Stimulated activated naive B cell treated with anti-CD40 and anti-IgM and Interleukin-4, amounts not matched to agents 10 μg/mL and 1 μg/mL and 100 μg/mL, for 72 hours (primary cell): ENCODE measurements at regions not wholly inside any gene's neighbourhood (a gene's known extent, or its start where the extent isn't known, plus 50 kb on each side); places are given as distances from the start of the nearest gene placed in this dataset.

Experiments used
- ATAC-seq, 2 donors: fragments of 150-1000 bp; cut with Tn5 transposase; replicated peaks; 2 replicates each; pipeline ENCODE4 v1.10.0; 2021; ENCODE audit warnings: moderate library complexity in 1 of 2
- DNase-seq: peaks from one replicate; pipeline ENCODE4 v3.0.0; 2021
- H3K27ac Mint-ChIP-seq: one replicate; pipeline ENCODE4 v1.8.0; 2022; ENCODE audit warnings: mild to moderate bottlenecking, mixed read lengths
- H3K27me3 Mint-ChIP-seq, 2 donors: one replicate each; pipeline ENCODE4 v1.8.0; 2022; ENCODE audit warnings: mixed read lengths in 2 of 2
- H3K36me3 Mint-ChIP-seq, 2 donors: one replicate each; pipeline ENCODE4 v1.8.0; 2022; ENCODE audit warnings: mixed read lengths in 2 of 2, mild to moderate bottlenecking in 1 of 2
- H3K4me1 Mint-ChIP-seq, 2 donors: one replicate each; pipeline ENCODE4 v1.8.0; 2022; ENCODE audit warnings: mixed read lengths in 2 of 2, mild to moderate bottlenecking in 1 of 2
- H3K4me3 Mint-ChIP-seq, 2 donors: one replicate each; pipeline ENCODE4 v1.8.0; 2022; ENCODE audit warnings: mild to moderate bottlenecking in 2 of 2, mixed read lengths in 2 of 2, moderate library complexity in 1 of 2
- H3K9me3 Mint-ChIP-seq, 2 donors: one replicate each; pipeline ENCODE4 v1.8.0; 2022; ENCODE audit warnings: mixed read lengths in 2 of 2, mild to moderate bottlenecking in 1 of 2

DNA sequence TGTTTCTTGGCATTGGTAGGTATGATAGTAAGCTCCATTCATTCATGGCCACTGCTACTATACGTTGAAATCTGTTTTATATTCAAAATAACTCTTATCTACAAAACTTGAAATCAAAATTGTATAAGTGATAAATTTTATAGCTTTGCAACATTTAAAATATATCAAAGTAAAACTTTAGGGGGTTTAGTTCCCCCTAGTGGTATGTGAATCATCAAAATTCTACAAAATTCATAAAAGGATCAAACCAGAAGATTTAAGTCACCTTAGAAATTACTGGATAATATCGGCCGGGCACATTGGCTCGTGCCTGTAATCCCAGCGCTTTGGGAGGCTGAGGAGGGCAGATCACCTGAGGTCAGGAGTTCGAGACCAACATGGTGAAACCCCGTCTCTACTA, 243.0 kb upstream of the CDH18 start:
- Mint-ChIP-seq H3K36me3 (no peaks in the 10 kb centered on the region), H3K9me3 (peaks cover 0 to 3% of the 10 kb centered on the region in 2 donors), H3K4me1 (no peaks in the 10 kb centered on the region), H3K4me3 (no peak overlapping the region), H3K27me3 (no peaks in the 10 kb centered on the region), H3K27ac (no peak overlapping the region)
- DNase-seq, result no peak
- ATAC-seq, result no peak

DNA sequence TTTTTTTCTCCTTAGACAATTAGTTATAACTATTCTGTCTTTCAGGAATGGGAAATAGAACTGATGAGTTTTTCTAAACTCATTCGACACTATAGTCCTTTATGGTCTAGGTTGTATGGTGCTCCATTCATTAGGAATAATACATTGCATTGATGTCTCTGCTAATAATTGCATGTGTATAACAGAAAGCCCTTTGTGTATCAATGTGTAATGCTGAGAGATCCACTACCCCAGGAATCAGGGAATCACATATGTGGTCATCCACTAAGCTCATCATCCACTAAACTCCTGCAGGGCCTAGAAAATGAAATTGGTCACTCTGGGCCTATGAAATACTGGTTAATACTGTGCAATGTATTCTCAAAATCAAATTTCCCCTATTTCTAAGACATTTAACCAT, 242.0 kb upstream of the CDH18 start:
- H3K27me3 Mint-ChIP-seq, result no peaks in the 10 kb centered on the region
- no peak overlapping the region for H3K27ac Mint-ChIP-seq
- H3K36me3 Mint-ChIP-seq, result no peaks in the 10 kb centered on the region
- H3K4me3 Mint-ChIP-seq, result no peak overlapping the region
- no peak for DNase-seq
- ATAC-seq, result no peak
- peaks cover under 1% of the 10 kb centered on the region in 2 donors for H3K9me3 Mint-ChIP-seq
- no peaks in the 10 kb centered on the region for H3K4me1 Mint-ChIP-seq

DNA sequence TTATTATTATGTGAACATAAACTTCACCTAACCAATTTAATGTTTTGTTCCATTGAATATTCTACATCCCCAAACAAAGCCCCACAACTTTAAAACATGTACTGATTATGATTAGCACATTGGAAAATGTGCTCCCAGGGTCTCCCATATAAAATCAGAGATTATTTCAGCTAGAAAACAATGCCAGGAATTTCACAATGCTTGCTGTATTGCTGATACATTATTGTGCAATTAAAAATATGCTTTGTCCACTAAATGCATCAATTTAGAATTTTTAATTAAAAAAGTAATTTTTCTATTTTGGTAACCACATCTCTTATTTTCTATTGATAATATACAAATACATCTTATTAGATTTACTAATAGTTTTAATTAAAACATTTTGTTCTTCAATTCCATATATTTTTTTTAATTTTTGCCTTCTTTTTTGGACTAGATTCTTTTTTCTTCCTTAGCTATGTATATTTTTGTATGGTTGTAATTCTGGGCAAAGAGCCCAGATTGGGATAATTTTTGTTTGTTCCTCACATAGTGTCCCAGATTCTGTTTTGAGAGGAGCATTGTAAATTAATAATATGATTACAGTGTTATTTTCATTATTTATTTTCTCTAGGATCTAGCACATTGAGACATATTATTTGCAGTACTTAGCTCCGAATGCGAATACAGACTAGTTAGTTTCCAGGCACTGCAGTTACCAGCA, 241.5 kb upstream of the CDH18 start:
- Mint-ChIP-seq H3K36me3 (no peaks in the 10 kb centered on the region), H3K9me3 (peaks cover 4% of the 10 kb centered on the region in 2 donors), H3K4me3 (no peak overlapping the region), H3K27me3 (no peaks in the 10 kb centered on the region), H3K27ac (no peak overlapping the region), H3K4me1 (no peaks in the 10 kb centered on the region)
- no peak for DNase-seq
- no peak for ATAC-seq

DNA sequence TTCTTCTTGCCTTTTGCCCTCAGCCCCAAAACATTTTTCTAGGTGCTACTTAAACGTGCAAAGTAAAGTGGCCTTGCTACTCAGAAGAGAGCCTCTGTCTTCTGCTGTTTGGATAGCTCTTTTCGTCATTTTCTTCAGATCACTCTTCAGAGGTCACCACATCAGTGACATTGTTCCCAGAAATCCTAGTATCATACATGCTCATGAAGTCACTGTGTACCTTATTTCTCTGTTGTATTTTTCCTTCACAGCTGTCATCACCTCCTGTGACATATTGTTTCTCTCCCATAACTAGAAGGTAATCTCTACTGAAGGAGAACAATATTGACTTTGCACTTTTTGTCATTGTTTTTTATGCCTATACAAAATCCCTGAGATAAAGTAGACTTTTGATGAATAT, 237.0 kb upstream of the CDH18 start:
- ATAC-seq (no peak), DNase-seq (no peak)
- H3K36me3 Mint-ChIP-seq, result no peaks in the 10 kb centered on the region
- H3K9me3 Mint-ChIP-seq, result peaks cover 4 to 8% of the 10 kb centered on the region in 2 donors
- no peak overlapping the region for H3K4me3 Mint-ChIP-seq
- no peaks in the 10 kb centered on the region for H3K4me1 Mint-ChIP-seq
- H3K27me3 Mint-ChIP-seq, result no peaks in the 10 kb centered on the region
- H3K27ac Mint-ChIP-seq, result no peak overlapping the region

DNA sequence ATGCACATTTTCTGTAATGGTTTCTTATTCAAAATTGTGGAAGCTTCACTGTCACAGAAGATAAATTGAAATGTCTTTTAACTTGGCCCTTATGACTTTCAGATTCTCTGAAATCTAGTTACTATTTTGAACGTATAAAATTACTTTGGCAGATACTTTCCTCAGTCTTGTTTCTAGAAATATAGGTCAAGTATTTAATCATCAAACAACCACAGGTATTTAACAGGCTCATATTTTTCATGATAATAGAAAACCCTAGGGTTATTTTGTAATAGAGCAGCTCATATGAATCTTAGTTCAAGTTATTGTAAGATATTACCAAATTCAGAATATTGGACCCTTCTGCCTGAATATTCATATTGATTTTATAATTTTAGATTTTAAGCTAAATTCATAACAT, 236.0 kb upstream of the CDH18 start:
- Mint-ChIP-seq H3K27ac (no peak overlapping the region), H3K4me3 (no peak overlapping the region), H3K9me3 (peaks cover 4 to 8% of the 10 kb centered on the region in 2 donors), H3K4me1 (no peaks in the 10 kb centered on the region), H3K36me3 (no peaks in the 10 kb centered on the region), H3K27me3 (no peaks in the 10 kb centered on the region)
- no peak for ATAC-seq
- DNase-seq, result no peak

- Mint-ChIP-seq H3K4me1 (no peaks in the 10 kb centered on the region), H3K27ac (no peak overlapping the region), H3K27me3 (no peaks in the 10 kb centered on the region), H3K4me3 (no peak overlapping the region), H3K9me3 (peaks cover 4 to 8% of the 10 kb centered on the region in 2 donors), H3K36me3 (no peaks in the 10 kb centered on the region)
- ATAC-seq, result no peak
- no peak for DNase-seq
Observed at GRCh38 chr5:20223451-20223850, 235.5 kb upstream of the CDH18 start.

DNA sequence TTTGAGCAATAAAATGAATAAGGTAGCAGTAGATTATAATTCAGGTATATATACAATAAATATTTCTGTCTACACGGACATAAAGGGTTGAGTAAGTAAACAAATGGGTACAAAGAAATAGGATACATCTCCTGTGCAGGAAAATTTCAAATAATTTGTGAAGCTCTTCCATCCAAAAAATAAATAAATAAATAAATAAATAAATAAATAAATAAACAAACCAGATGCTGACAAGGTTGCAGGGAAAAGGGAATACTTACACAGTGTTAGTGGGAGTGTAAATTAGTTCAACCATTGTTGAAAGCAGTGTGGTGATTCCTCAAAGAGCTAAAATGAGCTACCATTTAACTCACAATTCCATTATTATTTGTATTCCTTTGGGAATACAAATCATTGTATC, 227.3 kb upstream of the CDH18 start:
- Mint-ChIP-seq H3K9me3 (peaks cover 0 to 6% of the 10 kb centered on the region in 2 donors), H3K4me1 (no peaks in the 10 kb centered on the region), H3K27me3 (no peaks in the 10 kb centered on the region), H3K36me3 (no peaks in the 10 kb centered on the region), H3K27ac (no peak overlapping the region), H3K4me3 (no peak overlapping the region)
- DNase-seq (no peak), ATAC-seq (no peak)

- DNase-seq (no peak), ATAC-seq (no peak)
- no peaks in the 10 kb centered on the region for H3K27me3 Mint-ChIP-seq
- no peaks in the 10 kb centered on the region for H3K4me1 Mint-ChIP-seq
- H3K4me3 Mint-ChIP-seq, result no peak overlapping the region
- H3K36me3 Mint-ChIP-seq, result no peaks in the 10 kb centered on the region
- H3K27ac Mint-ChIP-seq, result no peak overlapping the region
- peaks cover 0 to 7% of the 10 kb centered on the region in 2 donors for H3K9me3 Mint-ChIP-seq
Observed at GRCh38 chr5:20213803-20214202, 225.8 kb upstream of the CDH18 start.

GRCh38 chr5:20212701-20213100, 224.7 kb upstream of the CDH18 start:
- no peak for DNase-seq
- no peak for ATAC-seq
- Mint-ChIP-seq H3K9me3 (peaks cover 0 to 10% of the 10 kb centered on the region in 2 donors), H3K36me3 (no peaks in the 10 kb centered on the region), H3K27me3 (no peaks in the 10 kb centered on the region), H3K4me3 (no peak overlapping the region), H3K27ac (no peak overlapping the region), H3K4me1 (no peaks in the 10 kb centered on the region)

DNA sequence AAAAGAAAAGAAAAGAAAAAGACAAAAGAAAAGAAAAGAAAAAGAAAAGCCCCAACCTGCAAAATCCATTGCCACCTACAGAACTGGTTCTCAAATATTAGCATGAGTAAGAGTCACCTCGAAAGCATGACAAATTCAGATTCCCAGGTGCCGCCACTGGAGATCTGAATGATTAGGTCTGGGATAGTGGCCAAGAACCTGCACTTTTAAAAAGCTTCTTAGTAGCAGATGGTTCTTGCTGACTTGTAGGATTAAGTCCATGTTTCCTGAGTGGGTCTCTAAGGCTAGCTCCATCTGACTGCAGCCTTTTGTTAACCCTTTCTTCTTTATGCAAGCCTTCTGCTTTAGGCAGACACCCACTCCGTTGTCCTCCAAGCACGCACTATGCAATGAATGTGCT, 178.5 kb upstream of the CDH18 start:
- ATAC-seq (no peak), DNase-seq (no peak)
- H3K27ac Mint-ChIP-seq, result no peak overlapping the region
- H3K4me3 Mint-ChIP-seq, result no peak overlapping the region
- no peaks in the 10 kb centered on the region for H3K4me1 Mint-ChIP-seq
- peaks cover 0 to 5% of the 10 kb centered on the region in 2 donors for H3K9me3 Mint-ChIP-seq
- H3K36me3 Mint-ChIP-seq, result no peaks in the 10 kb centered on the region
- H3K27me3 Mint-ChIP-seq, result no peaks in the 10 kb centered on the region

DNA sequence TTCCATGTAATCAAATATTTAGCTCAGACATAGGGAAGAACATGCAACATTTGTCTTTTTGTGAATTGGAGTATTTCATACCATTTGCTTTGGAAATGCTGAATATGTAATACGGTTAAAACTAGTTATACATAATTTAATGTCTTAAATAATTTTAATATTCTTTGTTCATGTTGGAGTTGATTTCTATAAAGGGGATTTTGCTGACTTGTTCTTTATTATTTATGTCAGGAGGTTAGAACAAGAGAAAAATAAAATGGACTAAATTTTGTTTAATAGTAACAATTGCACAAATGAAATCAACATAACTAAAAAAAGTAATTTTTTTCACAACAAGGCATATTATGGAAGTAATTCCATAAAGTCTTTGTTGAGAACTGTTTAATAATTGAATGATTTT, 170.0 kb upstream of the CDH18 start:
- Mint-ChIP-seq H3K4me1 (no peaks in the 10 kb centered on the region), H3K4me3 (no peak overlapping the region), H3K27ac (no peak overlapping the region), H3K9me3 (peaks cover 9% of the 10 kb centered on the region in 2 donors), H3K27me3 (no peaks in the 10 kb centered on the region), H3K36me3 (no peaks in the 10 kb centered on the region)
- no peak for DNase-seq
- no peak for ATAC-seq

DNA sequence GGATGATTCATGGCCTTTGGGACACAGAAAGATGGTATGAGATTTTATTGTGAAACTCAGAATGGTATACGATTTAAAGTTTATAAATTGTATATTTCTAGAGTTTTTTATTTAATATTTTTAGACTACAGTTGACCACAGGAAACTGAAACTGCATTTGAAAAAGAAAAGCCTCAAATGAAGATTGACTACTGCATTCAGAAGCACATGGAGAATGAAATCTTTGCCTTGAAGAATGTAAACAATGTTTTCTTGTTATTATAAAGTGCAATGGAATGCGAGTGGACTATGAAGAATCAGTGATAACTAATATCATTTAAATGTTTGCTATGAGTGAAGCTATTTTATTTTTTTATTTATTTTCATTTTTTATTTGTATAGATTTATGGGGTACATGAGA, 169.1 kb upstream of the CDH18 start:
- Mint-ChIP-seq H3K4me1 (no peaks in the 10 kb centered on the region), H3K4me3 (no peak overlapping the region), H3K9me3 (peaks cover 9% of the 10 kb centered on the region in 2 donors), H3K27ac (no peak overlapping the region), H3K36me3 (no peaks in the 10 kb centered on the region), H3K27me3 (no peaks in the 10 kb centered on the region)
- DNase-seq (no peak), ATAC-seq (no peak)

DNA sequence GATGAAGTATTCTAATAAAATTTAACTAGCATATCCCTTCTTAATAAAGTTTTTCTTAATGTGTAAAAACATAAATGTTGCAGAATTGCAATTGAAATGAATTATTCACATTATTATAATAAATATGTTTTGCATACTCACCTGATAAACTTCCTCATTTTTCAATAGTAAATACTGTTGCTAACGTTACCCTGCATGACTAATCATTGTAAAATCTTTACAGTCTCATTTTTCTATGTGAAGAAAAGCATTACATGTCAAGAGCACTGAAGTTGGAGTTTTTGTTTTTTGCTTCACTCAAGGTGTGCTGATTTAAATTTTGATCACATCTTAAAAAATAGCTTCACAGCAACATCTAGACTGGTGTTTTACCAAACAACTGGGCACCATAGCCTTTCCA, 157.2 kb upstream of the CDH18 start:
- Mint-ChIP-seq H3K36me3 (no peaks in the 10 kb centered on the region), H3K4me1 (no peaks in the 10 kb centered on the region), H3K4me3 (no peak overlapping the region), H3K27me3 (no peaks in the 10 kb centered on the region), H3K27ac (no peak overlapping the region), H3K9me3 (peaks cover 10 to 11% of the 10 kb centered on the region in 2 donors)
- no peak for DNase-seq
- ATAC-seq, result no peak

- Mint-ChIP-seq H3K9me3 (peaks cover 4 to 6% of the 10 kb centered on the region in 2 donors), H3K27me3 (no peaks in the 10 kb centered on the region), H3K36me3 (no peaks in the 10 kb centered on the region), H3K4me1 (no peaks in the 10 kb centered on the region), H3K4me3 (no peak overlapping the region), H3K27ac (no peak overlapping the region)
- ATAC-seq, result no peak
- no peak for DNase-seq
Observed at GRCh38 chr5:20129501-20129900, 141.5 kb upstream of the CDH18 start.

GRCh38 chr5:20128343-20128742, 140.3 kb upstream of the CDH18 start:
- peaks cover 3 to 4% of the 10 kb centered on the region in 2 donors for H3K9me3 Mint-ChIP-seq
- DNase-seq, result no peak
- ATAC-seq, result no peak
- H3K27me3 Mint-ChIP-seq, result no peaks in the 10 kb centered on the region
- H3K36me3 Mint-ChIP-seq, result no peaks in the 10 kb centered on the region
- no peak overlapping the region for H3K4me3 Mint-ChIP-seq
- no peak overlapping the region for H3K27ac Mint-ChIP-seq
- H3K4me1 Mint-ChIP-seq, result no peaks in the 10 kb centered on the region

DNA sequence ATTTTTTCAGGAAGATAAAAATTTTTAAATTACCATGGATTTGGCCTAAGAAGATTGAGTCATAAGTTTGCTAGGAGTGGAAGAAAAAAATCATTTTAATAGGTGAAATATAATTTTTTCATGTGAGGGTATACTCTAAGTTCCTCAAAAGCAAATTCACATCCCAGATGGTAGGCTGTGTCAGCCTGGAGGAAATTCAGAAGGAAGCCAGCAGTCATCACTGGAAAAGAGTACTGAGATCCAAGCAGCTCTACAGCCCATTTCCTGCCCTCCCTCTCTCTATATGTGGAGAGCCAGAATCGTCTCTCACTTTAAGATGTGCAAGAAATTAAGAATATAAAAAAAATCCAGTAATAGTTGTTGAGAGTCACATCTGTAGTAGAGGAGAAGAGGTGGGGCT, 126.5 kb upstream of the CDH18 start:
- DNase-seq (no peak), ATAC-seq (no peak)
- Mint-ChIP-seq H3K27ac (no peak overlapping the region), H3K4me3 (no peak overlapping the region), H3K36me3 (no peaks in the 10 kb centered on the region), H3K4me1 (no peaks in the 10 kb centered on the region), H3K9me3 (peaks cover 0 to 2% of the 10 kb centered on the region in 2 donors), H3K27me3 (no peaks in the 10 kb centered on the region)
